ENCODE measurements at regions not wholly inside any gene's neighbourhood (a gene's known extent, or its start where the extent isn't known, plus 50 kb on each side); places are given as distances from the start of the nearest gene placed in this dataset.

DNA sequence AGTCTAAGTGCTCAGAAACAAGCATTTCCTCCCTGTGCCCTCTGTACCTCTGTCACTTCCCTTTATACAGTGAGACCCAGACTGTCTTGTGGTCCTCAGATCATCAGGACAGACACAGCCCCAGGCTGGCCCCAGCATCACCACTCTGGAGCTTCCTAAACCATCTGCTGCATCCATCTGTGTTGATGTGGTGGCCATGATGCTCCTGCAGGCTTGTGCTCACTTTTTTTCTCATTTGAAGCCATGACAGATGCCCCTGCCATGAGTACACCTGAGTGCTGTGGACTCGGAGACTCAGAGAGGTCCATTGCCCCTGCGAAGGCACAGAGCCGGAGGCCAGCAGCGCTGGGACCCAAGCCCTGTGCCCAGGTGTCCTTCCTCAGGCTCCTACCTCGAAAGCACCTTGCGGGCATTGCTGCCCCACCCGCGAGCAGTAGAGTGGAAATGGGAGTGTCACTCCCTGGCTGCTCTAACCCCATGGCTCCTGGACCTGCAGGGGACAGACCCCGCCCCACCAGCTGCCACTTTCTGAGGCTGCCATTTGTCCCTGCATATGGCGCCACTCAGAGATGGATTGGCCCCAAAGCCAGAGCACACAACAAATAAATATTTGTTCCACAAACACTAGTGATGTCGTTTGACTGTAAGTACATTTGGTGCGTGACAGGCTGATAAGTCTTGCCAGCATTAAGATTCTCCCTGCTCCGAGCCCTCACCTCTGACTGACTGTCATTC is 593.5 kb downstream of the TBC1D22A start (continued):
- no peak for TF ChIP-seq FLYWCH1 (CRISPR knock-in tag; IDR thresholded peaks at IDR 0.05)
- no peak for TF ChIP-seq HNRNPUL1 (IDR thresholded peaks at IDR 0.05; ENCODE audit: low read depth, low read length)
- TF ChIP-seq, protein P1, sequence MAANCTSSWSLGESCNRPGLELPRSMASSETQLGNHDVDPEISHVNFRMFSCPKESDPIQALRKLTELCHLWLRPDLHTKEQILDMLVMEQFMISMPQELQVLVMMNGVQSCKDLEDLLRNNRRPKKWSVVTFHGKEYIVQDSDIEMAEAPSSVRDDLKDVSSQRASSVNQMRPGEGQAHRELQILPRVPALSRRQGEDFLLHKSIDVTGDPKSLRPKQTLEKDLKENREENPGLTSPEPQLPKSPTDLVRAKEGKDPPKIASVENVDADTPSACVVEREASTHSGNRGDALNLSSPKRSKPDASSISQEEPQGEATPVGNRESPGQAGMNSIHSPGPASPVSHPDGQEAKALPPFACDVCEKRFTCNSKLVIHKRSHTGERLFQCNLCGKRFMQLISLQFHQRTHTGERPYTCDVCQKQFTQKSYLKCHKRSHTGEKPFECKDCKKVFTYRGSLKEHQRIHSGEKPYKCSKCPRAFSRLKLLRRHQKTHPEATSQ (CRISPR knock-in tag; IDR thresholded peaks at IDR 0.05; ENCODE audit: borderline replicate concordance): no peak

DNA sequence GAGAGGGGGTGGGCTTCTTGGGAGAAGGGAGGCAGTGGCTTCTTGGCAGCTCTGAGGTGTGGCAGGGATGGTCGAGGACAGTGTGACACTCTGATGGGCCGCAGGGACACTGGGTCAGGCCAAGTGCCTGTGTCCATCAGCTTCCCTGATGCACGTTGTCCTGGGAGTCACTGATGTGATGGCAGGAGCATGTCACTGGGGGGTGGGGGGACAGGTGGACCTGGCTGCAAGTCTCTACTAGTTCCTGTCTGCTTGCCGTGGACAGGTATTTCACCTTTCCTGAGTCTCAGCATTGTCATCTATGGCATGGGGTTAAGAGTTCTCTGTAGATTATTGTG is 592.9 kb downstream of the TBC1D22A start:
- CTCF ChIA-PET (ENCODE audit: low intra/inter-chr PET ratio, low total read pairs): no interaction called here
- no peak for DNase-seq (ENCODE audit: low spot score)
- Histone ChIP-seq H3K4me2 (ENCODE audit: low read depth, low read length) (no peak overlapping the region), H4K20me1 (ENCODE audit: insufficient read depth, low read length) (no peaks in the 10 kb centered on the region), H3K36me3 (replicated peaks in 1 of 2; ENCODE audit: control insufficient read depth in 1 of 2, insufficient read depth in 2 of 2, low read length in 2 of 2) (no peaks in the 10 kb centered on the region), H3K4me3 (replicated peaks in 1 of 3; ENCODE audit: insufficient read depth in 1 of 3, low read depth in 2 of 3, low read length in 3 of 3) (no peak overlapping the region), H3K9me3 (ENCODE audit: low read length) (no peaks in the 10 kb centered on the region), H3K27me3 (ENCODE audit: control insufficient read depth in 1 of 2, insufficient read depth in 2 of 2, low read length in 2 of 2) (no peaks in the 10 kb centered on the region; a peak in 3 of 5 replicates), H3K4me1 (ENCODE audit: insufficient read depth, low read length) (no peaks in the 10 kb centered on the region), H3K79me2 (ENCODE audit: insufficient read depth, low read length) (no peaks in the 10 kb centered on the region), H3K27ac (ENCODE audit: extremely low read length, insufficient read depth, low read length) (no peak overlapping the region), H3K9ac (ENCODE audit: insufficient read depth, low read depth, low read length) (no peak overlapping the region), H2AFZ (ENCODE audit: low read length) (no peak overlapping the region)
- intact Hi-C loops (cut with micrococcal nuclease; ENCODE audit: unreplicated experiment): no loop called here
- 0% methylated on average over 1 of the region's 4 CpGs for WGBS (ENCODE audit: low lambda C conversion rate)
- in situ Hi-C loops (cut with HindIII; ENCODE audit: extremely low pct_ligation_motif_present, low pct_unique_long_range_greater_than_20kb): no loop called here
- no TSS peak for BruUV-seq (replicated peaks)
- TF ChIP-seq ASH2L (IDR thresholded peaks at IDR 0.05; ENCODE audit: insufficient read length, low read depth, low read length): no peak
- no peak for TF ChIP-seq ZNF3 (CRISPR knock-in tag; IDR thresholded peaks at IDR 0.05)
- TF ChIP-seq, protein P2, sequence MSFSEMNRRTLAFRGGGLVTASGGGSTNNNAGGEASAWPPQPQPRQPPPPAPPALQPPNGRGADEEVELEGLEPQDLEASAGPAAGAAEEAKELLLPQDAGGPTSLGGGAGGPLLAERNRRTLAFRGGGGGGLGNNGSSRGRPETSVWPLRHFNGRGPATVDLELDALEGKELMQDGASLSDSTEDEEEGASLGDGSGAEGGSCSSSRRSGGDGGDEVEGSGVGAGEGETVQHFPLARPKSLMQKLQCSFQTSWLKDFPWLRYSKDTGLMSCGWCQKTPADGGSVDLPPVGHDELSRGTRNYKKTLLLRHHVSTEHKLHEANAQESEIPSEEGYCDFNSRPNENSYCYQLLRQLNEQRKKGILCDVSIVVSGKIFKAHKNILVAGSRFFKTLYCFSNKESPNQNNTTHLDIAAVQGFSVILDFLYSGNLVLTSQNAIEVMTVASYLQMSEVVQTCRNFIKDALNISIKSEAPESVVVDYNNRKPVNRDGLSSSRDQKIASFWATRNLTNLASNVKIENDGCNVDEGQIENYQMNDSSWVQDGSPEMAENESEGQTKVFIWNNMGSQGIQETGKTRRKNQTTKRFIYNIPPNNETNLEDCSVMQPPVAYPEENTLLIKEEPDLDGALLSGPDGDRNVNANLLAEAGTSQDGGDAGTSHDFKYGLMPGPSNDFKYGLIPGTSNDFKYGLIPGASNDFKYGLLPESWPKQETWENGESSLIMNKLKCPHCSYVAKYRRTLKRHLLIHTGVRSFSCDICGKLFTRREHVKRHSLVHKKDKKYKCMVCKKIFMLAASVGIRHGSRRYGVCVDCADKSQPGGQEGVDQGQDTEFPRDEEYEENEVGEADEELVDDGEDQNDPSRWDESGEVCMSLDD (CRISPR knock-in tag; IDR thresholded peaks at IDR 0.05; ENCODE audit: borderline replicate concordance): no peak
- TF ChIP-seq HDAC6 (IDR thresholded peaks at IDR 0.05; ENCODE audit: low read depth, low read length): no peak
- POLR2A ChIA-PET: no interaction called here
- no peak for FAIRE-seq
- no peak for ATAC-seq

All from HepG2 (cell line).